ENCODE measurements at regions not wholly inside any gene's neighbourhood (a gene's known extent, or its start where the extent isn't known, plus 50 kb on each side); places are given as distances from the start of the nearest gene placed in this dataset.

GRCh38 chr7:20916311-20916710, 129.6 kb upstream of the SP8 start (continued):
- TF ChIP-seq REST (IDR thresholded peaks at IDR 0.05; ENCODE audit: low read depth) (no peak), ZNF274 (IDR thresholded peaks at IDR 0.05; ENCODE audit: low read depth, low read length) (no peak)

GRCh38 chr7:20917603-20918002, 130.9 kb upstream of the SP8 start:
- no TSS peak for BruUV-seq (replicated peaks)
- CTCF ChIA-PET: no interaction called here
- RAD21 ChIA-PET (ENCODE audit: low non-redundant PET in 1 of 2, low total read pairs in 2 of 2, uncharacterized antibody in 2 of 2, unreplicated experiment in 2 of 2): no interaction called here
- POLR2A ChIA-PET: no interaction called here
- H3K4me1 ChIP-seq (ENCODE audit: control insufficient read depth in 1 of 2, insufficient read depth in 2 of 2, low read length in 2 of 2): no peaks in the 10 kb centered on the region
- DNase-seq (ENCODE audit: low read depth, low spot score) (no peak), ATAC-seq (no peak)
- H3K79me2 ChIP-seq (ENCODE audit: insufficient read depth, low read length): no peaks in the 10 kb centered on the region
- no peaks in the 10 kb centered on the region for H4K20me1 ChIP-seq (ENCODE audit: insufficient read depth)
- no peak overlapping the region for H2AFZ ChIP-seq (ENCODE audit: low read depth, low read length, poor library complexity, severe bottlenecking)
- no peaks in the 10 kb centered on the region for H3K27me3 ChIP-seq (ENCODE audit: insufficient read depth, low read length)
- no peak overlapping the region for H3K4me3 ChIP-seq (replicated peaks in 1 of 2; ENCODE audit: low read depth in 1 of 2, low read length in 2 of 2)
- intact Hi-C loops (cut with micrococcal nuclease): no loop called here
- no peak overlapping the region for H3K4me2 ChIP-seq (ENCODE audit: low read length)
- no peaks in the 10 kb centered on the region for H3K9me3 ChIP-seq (ENCODE audit: control insufficient read depth in 1 of 2, insufficient read depth in 1 of 2, low read depth in 1 of 2, low read length in 2 of 2)
- no peaks in the 10 kb centered on the region for H3K36me3 ChIP-seq (ENCODE audit: control insufficient read depth in 1 of 2, insufficient read depth in 2 of 2, low read length in 2 of 2)
- TF ChIP-seq EZH2 (IDR thresholded peaks at IDR 0.05) (no peak), CEBPB (IDR thresholded peaks at IDR 0.05; ENCODE audit: low read depth) (no peak), ELF1 (IDR thresholded peaks at IDR 0.05; ENCODE audit: borderline replicate concordance, low read depth) (no peak), POLR2A (IDR thresholded peaks at IDR 0.05; ENCODE audit: borderline replicate concordance, extremely low read depth, insufficient read depth, insufficient read length) (no peak), ZBTB33 (IDR thresholded peaks at IDR 0.05; ENCODE audit: extremely low read depth, insufficient replicate concordance, low read length) (no peak), SP1 (IDR thresholded peaks at IDR 0.05; ENCODE audit: low read depth) (no peak), FOSL1 (IDR thresholded peaks at IDR 0.05; ENCODE audit: low read depth) (no peak), CTCF (IDR thresholded peaks at IDR 0.05 in 2 of 3, conservative IDR thresholded peaks at IDR 0.05 in 1 of 3; ENCODE audit: borderline replicate concordance in 1 of 3, insufficient read depth in 1 of 3, low read depth in 2 of 3, low read length in 2 of 3) (no peak), TCF7L2 (IDR thresholded peaks at IDR 0.05; ENCODE audit: borderline replicate concordance, extremely low read depth, insufficient read depth, insufficient read length) (no peak)
- H3K27ac ChIP-seq (ENCODE audit: low read depth, low read length): no peak overlapping the region
- H3K9ac ChIP-seq (ENCODE audit: low read length): no peak overlapping the region
- no peaks in the 10 kb centered on the region for H3K9me2 ChIP-seq (ENCODE audit: insufficient read depth)

Data from HCT116 (cell line).